HepG2 (cell line): ENCODE measurements at regions not wholly inside any gene's neighbourhood (a gene's known extent, or its start where the extent isn't known, plus 50 kb on each side); places are given as distances from the start of the nearest gene placed in this dataset.

ENCODE experiments used
- ATAC-seq: fragments of 200-7000 bp; cut with Tn5 transposase; 3 replicates; pipeline ENCODE4 v1.9.1; 2020; ENCODE audit warnings: mild to moderate bottlenecking, moderate library complexity
- BruUV-seq: library from RNA; stranded (reverse); fragments of 400-500 nt; replicated peaks from 2 replicates; lab custom pipeline; 2021; lab: Mats Ljungman, UMichigan
- CTCF ChIA-PET: fragments of 300-600 bp; formaldehyde crosslinking; extraction: SDS; loops from one replicate; lab custom pipeline; 2021; ENCODE audit warnings: low total read pairs, inconsistent platforms, low intra/inter-chr PET ratio; lab: Yijun Ruan, JAX
- POLR2A ChIA-PET: fragments of 350-600 bp; sonication (Branson Sonifier 250); formaldehyde crosslinking; loops from one replicate; lab custom pipeline; 2020; ENCODE audit warnings: antibody characterized with exemption, inconsistent platforms; lab: Yijun Ruan, JAX
- DNase-seq: peaks from one replicate; pipeline ENCODE4 v3.0.0-alpha.2; 2015; ENCODE audit warnings: low spot score
- FAIRE-seq: peaks from 3 replicates; lab custom pipeline; 2011; peaks lifted over from hg19 to GRCh38; lab: Jason Lieb, UNC
- H2AFZ ChIP-seq: one replicate; pipeline ENCODE4 v1.6.1; 2011; ENCODE audit warnings: low read length, inconsistent platforms
- H3K27ac ChIP-seq: fragments of 300-600 bp; 3 replicates; pipeline ENCODE4 v1.8.0; 2011; ENCODE audit warnings: mixed run types, mild to moderate bottlenecking, mixed read lengths, low read length, inconsistent platforms; ENCODE audit not compliant: insufficient read depth; ENCODE audit errors: extremely low read length
- H3K27me3 ChIP-seq, 2 experiments: fragments of 200-600 bp in 1 of 2; 2 replicates in 1 of 2; 3 replicates in 1 of 2; pipeline versions ENCODE4 v1.6.0 to v1.8.0; 2011; ENCODE audit warnings: low read length in 2 of 2, mild to moderate bottlenecking in 2 of 2, moderate library complexity in 2 of 2, inconsistent platforms in 1 of 2; ENCODE audit not compliant: insufficient read depth in 2 of 2, control insufficient read depth in 1 of 2
- H3K36me3 ChIP-seq, 2 experiments: fragments of 200-600 bp in 1 of 2; replicated peaks in 1 of 2; 2 replicates in 1 of 2; 3 replicates in 1 of 2; pipeline versions ENCODE4 v1.5.1 to v1.8.0; 2011; ENCODE audit warnings: low read length in 2 of 2, inconsistent platforms in 1 of 2; ENCODE audit not compliant: insufficient read depth in 2 of 2, control insufficient read depth in 1 of 2
- H3K4me1 ChIP-seq: 2 replicates; pipeline ENCODE4 v1.5.1; 2012; ENCODE audit warnings: low read length, inconsistent platforms; ENCODE audit not compliant: insufficient read depth
- H3K4me2 ChIP-seq: 2 replicates; pipeline ENCODE4 v1.6.0; 2011; ENCODE audit warnings: low read depth, low read length, inconsistent platforms
- H3K4me3 ChIP-seq, 3 experiments: fragments of 200-600 bp in 1 of 3; sonication (generic), shearing (Covaris generic) in 1 of 3; replicated peaks in 1 of 3; 2 replicates each; pipeline ENCODE4 v1.5.1; 2011 to 2016; ENCODE audit warnings: low read length in 3 of 3, inconsistent platforms in 2 of 3, low read depth in 2 of 3, mild to moderate bottlenecking in 2 of 3, control low read depth in 1 of 3, mixed read lengths in 1 of 3; ENCODE audit not compliant: insufficient read depth in 1 of 3
- H3K79me2 ChIP-seq: one replicate; pipeline ENCODE4 v1.6.1; 2011; ENCODE audit warnings: low read length, inconsistent platforms; ENCODE audit not compliant: insufficient read depth
- H3K9ac ChIP-seq: 2 replicates; pipeline ENCODE4 v1.6.0; 2011; ENCODE audit warnings: mild to moderate bottlenecking, low read depth, low read length, inconsistent platforms; ENCODE audit not compliant: insufficient read depth
- H3K9me3 ChIP-seq: 2 replicates; pipeline ENCODE4 v1.5.1; 2012; ENCODE audit warnings: mild to moderate bottlenecking, low read length
- H4K20me1 ChIP-seq: 2 replicates; pipeline ENCODE4 v1.6.0; 2011; ENCODE audit warnings: inconsistent platforms, mild to moderate bottlenecking, low read length, moderate library complexity; ENCODE audit not compliant: insufficient read depth
- ATAD3A ChIP-seq: sonication (generic); formaldehyde crosslinking; IDR thresholded peaks from 2 replicates; pipeline ENCODE4 v1.4.0; 2020; ENCODE audit warnings: missing genetic modification reagents
- CREM ChIP-seq, 2 experiments: sonication (generic) in 1 of 2; formaldehyde crosslinking in 1 of 2; IDR thresholded peaks; 2 replicates each; pipeline versions ENCODE4 v1.4.0 to v1.6.1; 2016 to 2020; ENCODE audit warnings: antibody characterized with exemption in 1 of 2, mild to moderate bottlenecking in 1 of 2, missing genetic modification reagents in 1 of 2
- ERF ChIP-seq: IDR thresholded peaks from 2 replicates; pipeline ENCODE4 v1.6.1; 2018; ENCODE audit warnings: missing biosample characterization, missing genetic modification reagents
- FOXP1 ChIP-seq, 2 experiments: fragments of 450-650 bp in 1 of 2; IDR thresholded peaks; 2 replicates each; pipeline ENCODE4 v1.6.1; 2017 to 2018; ENCODE audit warnings: antibody characterized with exemption in 1 of 2
- KAT7 ChIP-seq: IDR thresholded peaks from 2 replicates; pipeline ENCODE4 v1.6.1; 2018; ENCODE audit warnings: borderline replicate concordance, missing compliant biosample characterization
- MIER2 ChIP-seq: IDR thresholded peaks from 2 replicates; pipeline ENCODE4 v1.6.1; 2016; ENCODE audit warnings: missing biosample characterization, missing genetic modification reagents
- MIER3 ChIP-seq: IDR thresholded peaks from 2 replicates; pipeline ENCODE4 v1.6.1; 2016; ENCODE audit warnings: missing compliant biosample characterization, borderline replicate concordance
- MXD4 ChIP-seq: IDR thresholded peaks from 2 replicates; pipeline ENCODE4 v1.6.1; 2016; ENCODE audit warnings: mild to moderate bottlenecking, missing biosample characterization, missing genetic modification reagents
- SOX6 ChIP-seq, 2 experiments: fragments of 450-650 bp in 1 of 2; sonication (generic) in 1 of 2; formaldehyde crosslinking in 1 of 2; IDR thresholded peaks; 2 replicates each; pipeline versions ENCODE4 v1.4.0 to v1.6.1; 2017 to 2020; ENCODE audit warnings: antibody characterized with exemption in 1 of 2, mild to moderate bottlenecking in 1 of 2, missing genetic modification reagents in 1 of 2
- TMF1 ChIP-seq: sonication (generic); formaldehyde crosslinking; IDR thresholded peaks from 2 replicates; pipeline ENCODE4 v1.8.1; 2022; ENCODE audit warnings: low read depth, missing genetic modification reagents
- ZKSCAN1 ChIP-seq: fragments of 150-350 bp; IDR thresholded peaks from 2 replicates; pipeline ENCODE4 v1.6.1; 2014; ENCODE audit warnings: low read length
- ZNF253 ChIP-seq: sonication (generic); formaldehyde crosslinking; IDR thresholded peaks from 2 replicates; pipeline ENCODE4 v1.8.0; 2022; ENCODE audit warnings: mild to moderate bottlenecking, missing genetic modification reagents, borderline replicate concordance
- ZNF816 ChIP-seq: sonication (generic); formaldehyde crosslinking; IDR thresholded peaks from 2 replicates; pipeline ENCODE4 v1.8.0; 2022; ENCODE audit warnings: missing genetic modification reagents, mild to moderate bottlenecking, borderline replicate concordance
- ZSCAN20 ChIP-seq: sonication (generic); formaldehyde crosslinking; IDR thresholded peaks from 2 replicates; pipeline ENCODE4 v1.4.0; 2020; ENCODE audit warnings: missing genetic modification reagents, mild to moderate bottlenecking, borderline replicate concordance
- ZSCAN25 ChIP-seq: sonication (generic); formaldehyde crosslinking; IDR thresholded peaks from 2 replicates; pipeline ENCODE4 v1.8.0; 2022; ENCODE audit warnings: mild to moderate bottlenecking, missing genetic modification reagents
- in situ Hi-C: cut with HindIII; loops from 2 replicates; pipeline ENCODE4 v1.10.0; 2017; ENCODE audit warnings: low pct_unique_long_range_greater_than_20kb; ENCODE audit not compliant: extremely low pct_ligation_motif_present
- intact Hi-C: fragments of 100-400 bp; cut with micrococcal nuclease; formaldehyde crosslinking; loops from one replicate; pipeline ENCODE4 v1.10.0; 2022; ENCODE audit not compliant: unreplicated experiment
- TF ChIP-seq, protein P1 (sequence below): sonication (generic); formaldehyde crosslinking; IDR thresholded peaks from 2 replicates; pipeline ENCODE4 v1.4.0; 2020; ENCODE audit warnings: missing genetic modification reagents, low read depth, mild to moderate bottlenecking, borderline replicate concordance
- TF ChIP-seq, protein P2 (sequence below): sonication (generic); formaldehyde crosslinking; IDR thresholded peaks from 2 replicates; pipeline ENCODE4 v1.5.1; 2020; ENCODE audit warnings: missing genetic modification reagents, mild to moderate bottlenecking, borderline replicate concordance

DNA sequence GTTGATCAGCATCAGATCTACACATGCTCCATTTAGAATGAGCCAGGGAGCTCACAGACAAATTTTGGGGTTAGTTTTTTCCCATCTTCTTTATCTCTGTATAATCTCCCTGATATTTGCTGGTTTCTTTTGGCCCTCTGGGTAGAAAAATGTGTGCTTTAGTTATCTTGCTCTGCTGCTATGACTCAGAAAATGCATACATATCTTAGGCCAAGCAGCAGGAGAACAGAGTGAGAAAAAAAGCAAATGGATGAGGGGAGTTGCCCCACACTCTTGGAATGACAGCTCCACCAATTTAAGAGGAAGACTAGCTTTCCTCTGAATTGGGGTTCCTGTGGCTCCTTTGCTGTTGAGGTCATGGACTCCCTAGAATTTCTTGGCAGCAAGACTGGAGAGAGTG is 331.8 kb downstream of the KCNJ3 start:
- Histone ChIP-seq H3K4me1 (no peaks in the 10 kb centered on the region), H3K4me3 (no peak overlapping the region), H3K4me2 (no peak overlapping the region), H4K20me1 (no peaks in the 10 kb centered on the region), H2AFZ (no peak overlapping the region), H3K27me3 (no peaks in the 10 kb centered on the region), H3K9ac (no peak overlapping the region), H3K27ac (no peak overlapping the region), H3K36me3 (no peaks in the 10 kb centered on the region), H3K79me2 (no peaks in the 10 kb centered on the region), H3K9me3 (no peaks in the 10 kb centered on the region)
- in situ Hi-C loops, result no loop called here
- ATAC-seq (no peak), DNase-seq (no peak), FAIRE-seq (no peak)
- ChIA-PET CTCF (no interaction called here), POLR2A (no interaction called here)
- intact Hi-C loops, result no loop called here
- no TSS peak for BruUV-seq
- TF ChIP-seq FOXP1 (IDR thresholded peaks at IDR 0.05), result no peak
- no peak for TF ChIP-seq FOXP1 (CRISPR knock-in tag; IDR thresholded peaks at IDR 0.05)
- no peak for TF ChIP-seq KAT7
- TF ChIP-seq MIER2 (CRISPR knock-in tag), result no peak
- TF ChIP-seq, protein P1, sequence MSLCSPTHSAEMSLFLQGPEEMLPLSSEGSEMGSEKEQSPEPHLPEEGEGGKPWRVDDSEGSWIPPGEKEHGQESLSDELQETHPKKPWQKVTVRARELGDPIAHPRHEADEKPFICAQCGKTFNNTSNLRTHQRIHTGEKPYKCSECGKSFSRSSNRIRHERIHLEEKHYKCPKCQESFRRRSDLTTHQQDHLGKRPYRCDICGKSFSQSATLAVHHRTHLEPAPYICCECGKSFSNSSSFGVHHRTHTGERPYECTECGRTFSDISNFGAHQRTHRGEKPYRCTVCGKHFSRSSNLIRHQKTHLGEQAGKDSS (CRISPR knock-in tag), result no peak
- TF ChIP-seq ZNF816 (CRISPR knock-in tag), result no peak
- no peak for TF ChIP-seq SOX6 (IDR thresholded peaks at IDR 0.05)
- TF ChIP-seq SOX6 (CRISPR knock-in tag; IDR thresholded peaks at IDR 0.05), result no peak
- TF ChIP-seq MIER3, result no peak
- TF ChIP-seq, protein P2, sequence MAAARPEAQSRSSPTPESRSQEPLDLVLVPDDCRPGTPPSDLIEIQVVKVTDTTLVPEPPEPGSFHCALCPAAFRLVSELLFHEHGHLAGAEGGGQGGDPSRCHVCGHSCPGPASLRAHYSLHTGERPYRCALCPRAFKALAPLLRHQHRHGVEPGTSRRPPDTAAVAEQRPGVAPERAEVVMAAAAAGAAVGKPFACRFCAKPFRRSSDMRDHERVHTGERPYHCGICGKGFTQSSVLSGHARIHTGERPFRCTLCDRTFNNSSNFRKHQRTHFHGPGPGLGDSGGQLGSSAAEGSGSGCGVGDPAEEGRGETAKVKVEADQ, result no peak
- TF ChIP-seq ZSCAN25 (CRISPR knock-in tag), result no peak
- no peak for TF ChIP-seq ATAD3A (CRISPR knock-in tag)
- TF ChIP-seq TMF1, result no peak
- no peak for TF ChIP-seq ZNF253 (CRISPR knock-in tag)
- TF ChIP-seq ZKSCAN1, result no peak
- no peak for TF ChIP-seq ERF (CRISPR knock-in tag)
- no peak for TF ChIP-seq ZSCAN20 (CRISPR knock-in tag)
- no peak for TF ChIP-seq CREM (IDR thresholded peaks at IDR 0.05)
- no peak for TF ChIP-seq CREM (CRISPR knock-in tag; IDR thresholded peaks at IDR 0.05)
- no peak for TF ChIP-seq MXD4 (CRISPR knock-in tag)
